DMS114 treated with DMSO at 0.1 percent for 48 hours (cell line): ENCODE measurements at regions not wholly inside any gene's neighbourhood (a gene's known extent, or its start where the extent isn't known, plus 50 kb on each side); places are given as distances from the start of the nearest gene placed in this dataset.
"Not testable (repeated sequence)": the region's sequence is repeated elsewhere in the genome, so short reads cannot be mapped to it uniquely, and the experiment has no call there.

Experiments used
- DNase-seq: peaks from one replicate; lab custom pipeline; 2025; ENCODE audit not compliant: unreplicated experiment; lab: John Stamatoyannopoulos, UW

GRCh38 chr7:1341361-1342089 is 108.9 kb downstream of the UNCX start:
- DNase-seq: no peak

- no peak for DNase-seq
Measured at GRCh38 chr7:1342090-1342640, 109.5 kb downstream of the UNCX start.

- DNase-seq: no peak
Measured at GRCh38 chr7:1343551-1343950, 110.9 kb downstream of the UNCX start.

- no peak for DNase-seq
Measured at GRCh38 chr7:1344421-1344820, 111.7 kb downstream of the UNCX start.

- DNase-seq: no peak
Measured at GRCh38 chr7:1344981-1345701, 112.5 kb downstream of the UNCX start.

GRCh38 chr7:1345796-1346755 is 113.2 kb downstream of the MICALL2 start:
- DNase-seq: no peak

GRCh38 chr7:1346851-1347250 is 112.4 kb downstream of the MICALL2 start:
- no peak for DNase-seq

GRCh38 chr7:1348096-1348822 is 111.0 kb downstream of the MICALL2 start:
- DNase-seq: no peak

- no peak for DNase-seq
Measured at GRCh38 chr7:1348823-1349335, 110.4 kb downstream of the MICALL2 start.

- no peak for DNase-seq
Measured at GRCh38 chr7:1349351-1349761, 109.9 kb downstream of the MICALL2 start.

- no peak for DNase-seq
Measured at GRCh38 chr7:1351881-1352625, 107.2 kb downstream of the MICALL2 start.

- no peak for DNase-seq
Measured at GRCh38 chr7:1352656-1353271, 106.5 kb downstream of the MICALL2 start.

GRCh38 chr7:1354661-1355567 is 104.4 kb downstream of the MICALL2 start:
- DNase-seq: no peak

GRCh38 chr7:1355568-1356340 is 103.5 kb downstream of the MICALL2 start:
- no peak for DNase-seq

- not testable (repeated sequence) for DNase-seq
Measured at GRCh38 chr7:1356853-1357252, 102.4 kb downstream of the MICALL2 start.

GRCh38 chr7:1357260-1357600 is 102.0 kb downstream of the MICALL2 start:
- not testable (repeated sequence) for DNase-seq

- no peak for DNase-seq
Measured at GRCh38 chr7:1357601-1358271, 101.5 kb downstream of the MICALL2 start.
